ENCODE measurements at regions not wholly inside any gene's neighbourhood (a gene's known extent, or its start where the extent isn't known, plus 50 kb on each side); places are given as distances from the start of the nearest gene placed in this dataset.
A peak's percentile ranks its signal among the peaks of the same experiment; 100 is the strongest.

DNA sequence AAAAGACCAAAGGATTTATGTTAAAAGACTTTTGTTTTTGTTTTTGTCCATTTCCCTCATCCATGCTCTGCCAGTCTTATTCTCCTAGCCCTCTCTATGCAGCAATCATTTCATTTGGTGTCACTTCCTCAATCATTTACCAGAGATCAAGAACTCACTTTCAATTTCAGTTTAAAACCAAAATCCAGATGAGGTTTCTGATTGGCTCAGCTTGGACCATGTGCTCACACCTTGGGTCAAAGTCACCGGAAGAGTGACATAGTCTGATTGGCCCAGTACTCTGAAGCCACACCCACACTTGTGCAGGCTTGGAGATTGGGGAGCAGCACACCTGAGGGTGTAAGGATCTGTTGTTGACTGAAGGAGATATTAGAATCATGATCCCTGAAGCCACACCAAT lies 79.6 kb downstream of the TLR4 start:
- TF ChIP-seq CTCF (IDR thresholded peaks at IDR 0.05; ENCODE audit: insufficient read depth, low read length), result no peak
- TF ChIP-seq, protein P1, sequence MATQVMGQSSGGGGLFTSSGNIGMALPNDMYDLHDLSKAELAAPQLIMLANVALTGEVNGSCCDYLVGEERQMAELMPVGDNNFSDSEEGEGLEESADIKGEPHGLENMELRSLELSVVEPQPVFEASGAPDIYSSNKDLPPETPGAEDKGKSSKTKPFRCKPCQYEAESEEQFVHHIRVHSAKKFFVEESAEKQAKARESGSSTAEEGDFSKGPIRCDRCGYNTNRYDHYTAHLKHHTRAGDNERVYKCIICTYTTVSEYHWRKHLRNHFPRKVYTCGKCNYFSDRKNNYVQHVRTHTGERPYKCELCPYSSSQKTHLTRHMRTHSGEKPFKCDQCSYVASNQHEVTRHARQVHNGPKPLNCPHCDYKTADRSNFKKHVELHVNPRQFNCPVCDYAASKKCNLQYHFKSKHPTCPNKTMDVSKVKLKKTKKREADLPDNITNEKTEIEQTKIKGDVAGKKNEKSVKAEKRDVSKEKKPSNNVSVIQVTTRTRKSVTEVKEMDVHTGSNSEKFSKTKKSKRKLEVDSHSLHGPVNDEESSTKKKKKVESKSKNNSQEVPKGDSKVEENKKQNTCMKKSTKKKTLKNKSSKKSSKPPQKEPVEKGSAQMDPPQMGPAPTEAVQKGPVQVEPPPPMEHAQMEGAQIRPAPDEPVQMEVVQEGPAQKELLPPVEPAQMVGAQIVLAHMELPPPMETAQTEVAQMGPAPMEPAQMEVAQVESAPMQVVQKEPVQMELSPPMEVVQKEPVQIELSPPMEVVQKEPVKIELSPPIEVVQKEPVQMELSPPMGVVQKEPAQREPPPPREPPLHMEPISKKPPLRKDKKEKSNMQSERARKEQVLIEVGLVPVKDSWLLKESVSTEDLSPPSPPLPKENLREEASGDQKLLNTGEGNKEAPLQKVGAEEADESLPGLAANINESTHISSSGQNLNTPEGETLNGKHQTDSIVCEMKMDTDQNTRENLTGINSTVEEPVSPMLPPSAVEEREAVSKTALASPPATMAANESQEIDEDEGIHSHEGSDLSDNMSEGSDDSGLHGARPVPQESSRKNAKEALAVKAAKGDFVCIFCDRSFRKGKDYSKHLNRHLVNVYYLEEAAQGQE (IDR thresholded peaks at IDR 0.05; ENCODE audit: insufficient replicate concordance, low read depth), result no peak
- no peak for TF ChIP-seq POLR2AphosphoS5 (IDR thresholded peaks at IDR 0.05; ENCODE audit: low read depth)
- peak; percentile 89 for TF ChIP-seq SPI1 (IDR thresholded peaks at IDR 0.05; ENCODE audit: borderline replicate concordance, low read depth)

Data from HL-60 (cell line).